AG09319 (cell line): ENCODE measurements at regions not wholly inside any gene's neighbourhood (a gene's known extent, or its start where the extent isn't known, plus 50 kb on each side); places are given as distances from the start of the nearest gene placed in this dataset.

Experiments used
- DNase-seq: peaks from one replicate; pipeline ENCODE4 v3.0.0-alpha.2; 2010; ENCODE audit warnings: low read depth; ENCODE audit errors: extremely low read depth
- CTCF ChIP-seq: IDR thresholded peaks from 2 replicates; pipeline ENCODE4 v1.5.1; 2011; ENCODE audit warnings: low read depth, mild to moderate bottlenecking, inconsistent platforms, low read length, moderate library complexity

GRCh38 chr14:51507906-51508511 is 143.7 kb upstream of the FRMD6 start:
- no peak for TF ChIP-seq CTCF
- peak; percentile 42 for DNase-seq

GRCh38 chr14:51511265-51511664 is 140.4 kb upstream of the FRMD6 start:
- TF ChIP-seq CTCF = no peak
- DNase-seq = no peak

- TF ChIP-seq CTCF = no peak
- no peak for DNase-seq
Observed at GRCh38 chr14:51512316-51512715, 139.4 kb upstream of the FRMD6 start.

GRCh38 chr14:51513281-51513680 is 138.4 kb upstream of the FRMD6 start:
- TF ChIP-seq CTCF = no peak
- DNase-seq = no peak

- no peak for DNase-seq
- no peak for TF ChIP-seq CTCF
Observed at GRCh38 chr14:51513933-51514332, 137.8 kb upstream of the FRMD6 start.

- no peak for DNase-seq
- TF ChIP-seq CTCF = no peak
Observed at GRCh38 chr14:51515611-51516010, 136.1 kb upstream of the FRMD6 start.

- no peak for TF ChIP-seq CTCF
- no peak for DNase-seq
Observed at GRCh38 chr14:51516706-51517395, 134.9 kb upstream of the FRMD6 start.
